ENCODE measurements at regions not wholly inside any gene's neighbourhood (a gene's known extent, or its start where the extent isn't known, plus 50 kb on each side); places are given as distances from the start of the nearest gene placed in this dataset.
"Not testable (repeated sequence)": the region's sequence is repeated elsewhere in the genome, so short reads cannot be mapped to it uniquely, and the experiment has no call there.

DNA sequence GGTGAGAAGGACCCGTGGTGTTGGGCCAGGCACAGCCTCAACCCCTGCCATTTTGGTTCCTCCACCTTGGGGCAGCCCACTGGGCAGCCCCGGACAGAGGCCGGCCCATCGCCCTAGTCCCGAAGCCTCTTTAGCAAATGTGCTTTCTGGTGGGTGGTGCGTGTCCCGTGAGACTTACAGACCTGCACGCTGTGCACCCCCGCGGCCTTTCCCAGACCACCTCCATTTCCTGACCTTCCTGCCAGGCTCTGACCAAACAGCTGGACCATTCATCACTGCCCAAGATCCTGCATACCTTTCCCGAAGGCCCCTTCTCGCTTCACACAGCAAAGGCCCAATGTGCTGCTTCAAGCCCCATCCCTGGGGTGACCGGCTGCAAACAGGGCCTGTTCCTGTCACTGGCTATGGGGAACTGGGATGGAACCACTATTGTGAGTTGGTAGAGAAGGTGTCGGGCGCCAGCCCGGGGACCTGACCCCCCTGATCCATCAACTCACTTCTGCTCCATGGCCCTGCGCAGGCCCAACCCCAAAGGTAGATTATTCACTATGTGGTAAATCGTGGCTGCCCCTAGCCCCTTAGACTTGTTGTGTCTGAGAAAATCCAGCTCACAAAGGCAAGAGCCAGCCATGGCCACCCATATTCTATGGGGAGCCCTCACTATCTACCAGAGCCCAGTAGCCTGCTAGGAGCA is 341.0 kb downstream of the EIPR1 start:
- ATAC-seq (no peak), DNase-seq (no peak)

DNA sequence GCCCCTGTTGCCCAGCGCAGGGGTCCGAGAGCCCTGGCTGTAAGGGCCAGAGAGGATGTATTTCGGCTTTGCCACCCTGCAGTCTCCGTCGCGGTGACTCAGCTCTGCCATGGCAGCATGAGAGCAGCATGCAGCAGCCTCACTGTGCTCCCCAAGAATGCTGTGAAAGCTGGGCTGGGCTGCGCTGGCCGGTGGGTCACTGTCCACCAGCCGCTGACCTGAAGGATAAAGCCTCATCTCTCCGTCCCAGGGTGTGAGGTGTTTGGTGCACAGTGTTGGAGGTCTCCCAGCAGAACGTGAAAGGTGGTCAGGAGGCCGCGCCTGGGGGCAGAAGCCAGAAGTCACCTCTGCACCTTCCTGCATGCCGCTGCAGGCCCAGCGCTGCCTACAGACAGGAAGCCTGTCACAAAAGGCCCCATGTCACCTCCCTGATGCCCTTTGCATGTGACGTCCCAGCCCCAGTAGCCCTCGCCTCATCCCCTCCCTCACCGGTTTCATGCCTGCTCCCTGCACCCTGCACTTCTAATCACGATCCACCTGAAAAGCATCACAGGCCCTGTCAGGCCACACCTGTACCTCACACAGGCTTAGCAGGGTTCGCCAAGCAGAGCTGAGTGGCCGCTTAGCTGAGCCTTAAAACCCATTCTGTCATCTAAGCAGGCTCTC is 342.1 kb downstream of the EIPR1 start:
- DNase-seq, result no peak

DNA sequence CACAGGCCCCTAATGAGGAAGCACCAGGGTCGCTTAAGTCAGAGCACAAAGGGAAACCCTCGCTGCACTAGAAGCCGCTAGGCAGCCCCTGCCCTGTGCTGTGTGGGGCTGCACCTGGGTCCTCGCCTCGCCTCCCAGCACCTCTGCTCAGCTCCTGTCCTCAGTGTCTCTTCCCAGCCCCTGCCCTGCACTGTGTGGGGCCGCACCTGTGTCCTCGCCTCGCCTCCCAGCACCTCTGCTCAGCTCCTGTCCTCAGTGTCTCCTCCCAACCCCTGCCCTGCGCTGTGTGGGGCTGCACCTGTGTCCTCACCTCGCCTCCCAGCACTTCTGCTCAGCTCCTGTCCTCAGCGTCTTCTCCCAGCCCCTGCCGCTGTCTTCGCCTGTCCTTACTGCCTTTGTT is 342.8 kb downstream of the EIPR1 start:
- DNase-seq (no peak), ATAC-seq (no peak)

More for the DNA sequence above, 342.1 kb downstream of the EIPR1 start:
- no peak for ATAC-seq

DNA sequence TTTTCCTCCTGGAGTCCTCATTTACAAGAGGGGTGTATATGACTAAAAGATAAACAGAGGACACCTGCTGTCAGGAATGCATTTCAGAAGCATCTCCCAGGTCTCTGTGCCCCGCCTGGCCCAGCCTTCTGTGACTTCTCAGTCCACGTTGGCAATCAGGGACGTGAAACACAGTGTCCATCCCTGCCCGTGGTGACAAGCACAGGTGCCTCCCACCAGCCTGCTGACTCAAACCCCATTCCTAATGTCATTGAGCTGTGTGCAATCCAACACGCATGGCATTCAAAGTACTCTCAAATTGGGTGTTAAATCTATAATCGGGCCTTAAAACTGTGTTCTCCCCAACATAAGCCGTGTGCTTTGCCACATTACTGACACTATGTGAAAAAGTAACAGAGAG is 343.2 kb downstream of the EIPR1 start:
- ATAC-seq (no peak), DNase-seq (no peak)

DNA sequence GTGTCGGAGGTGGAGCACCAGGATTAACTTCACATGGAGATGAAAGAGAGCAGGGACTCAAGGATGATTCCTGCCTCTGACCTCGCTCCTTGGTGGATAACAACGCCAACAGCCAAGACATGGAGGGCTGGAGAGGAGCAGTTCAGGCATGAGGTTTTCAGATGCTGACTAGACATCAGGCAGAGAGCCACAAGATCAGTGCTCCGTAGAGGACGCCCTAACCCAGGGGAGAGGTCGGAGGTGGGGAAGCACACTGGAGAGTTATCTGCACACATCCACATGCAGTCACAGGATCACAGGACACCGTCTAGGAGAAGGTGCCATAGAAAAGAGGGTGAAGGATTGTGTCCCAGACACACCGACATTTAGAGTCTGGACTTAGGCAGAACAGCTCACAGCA is 344.3 kb downstream of the EIPR1 start:
- no peak for DNase-seq
- no peak for ATAC-seq

DNA sequence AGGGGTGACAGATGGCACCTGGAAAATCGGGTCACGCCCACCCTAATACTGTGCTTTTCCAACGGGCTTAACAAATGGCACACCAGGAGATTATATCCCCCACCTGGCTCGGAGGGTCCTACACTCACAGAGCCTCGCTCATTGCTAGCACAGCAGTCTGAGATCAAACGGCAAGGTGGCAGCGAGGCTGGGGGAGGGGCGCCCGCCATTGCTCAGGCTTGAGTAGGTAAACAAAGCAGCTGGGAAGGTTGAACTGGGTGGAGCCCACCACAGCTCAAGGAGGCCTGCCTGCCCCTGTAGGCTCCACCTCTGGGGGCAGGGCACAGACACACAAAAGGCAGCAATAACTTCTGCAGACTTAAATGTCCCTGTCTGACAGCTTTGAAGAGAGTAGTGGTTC is 346.8 kb downstream of the EIPR1 start:
- not testable (repeated sequence) for ATAC-seq, DNase-seq

DNA sequence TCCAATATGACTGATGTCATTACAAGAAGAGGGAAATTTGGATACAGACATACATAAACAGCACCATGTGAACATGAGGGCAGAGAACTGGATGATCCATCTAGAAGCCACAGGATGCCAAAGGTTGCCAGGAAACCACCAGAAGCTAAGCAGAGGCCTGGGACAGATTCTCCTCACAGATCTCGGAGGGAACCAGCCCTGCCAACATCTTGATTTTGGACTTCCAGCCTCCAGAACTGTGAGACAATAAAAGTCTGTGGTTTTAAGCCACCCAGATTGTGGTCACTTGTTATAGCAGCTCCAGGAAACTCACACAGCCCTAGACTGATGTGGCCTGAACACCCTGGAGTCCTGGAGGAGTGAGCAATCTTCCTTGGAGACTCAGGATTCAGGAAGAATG is 351.6 kb downstream of the EIPR1 start:
- ATAC-seq, result no peak
- no peak for DNase-seq

DNA sequence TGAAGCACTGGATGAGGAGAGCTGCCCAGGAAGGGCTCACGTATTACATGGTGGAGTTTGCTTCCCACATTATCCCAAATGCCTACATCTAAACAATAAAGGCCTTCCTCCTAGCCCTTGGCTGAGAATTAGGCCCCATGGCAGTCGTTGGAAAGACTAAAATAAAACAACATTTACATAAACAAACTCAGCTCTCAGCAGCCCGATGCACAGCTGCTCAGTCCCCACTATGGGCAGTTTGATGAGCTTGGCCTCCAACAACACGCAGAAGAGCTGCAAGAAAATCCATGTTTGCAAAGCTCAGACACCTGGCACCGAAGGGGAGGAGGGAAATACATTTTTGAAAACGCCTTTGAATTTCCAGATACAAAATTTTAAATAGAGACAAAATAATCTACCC is 352.4 kb downstream of the EIPR1 start:
- ATAC-seq, result no peak
- DNase-seq, result no peak

DNA sequence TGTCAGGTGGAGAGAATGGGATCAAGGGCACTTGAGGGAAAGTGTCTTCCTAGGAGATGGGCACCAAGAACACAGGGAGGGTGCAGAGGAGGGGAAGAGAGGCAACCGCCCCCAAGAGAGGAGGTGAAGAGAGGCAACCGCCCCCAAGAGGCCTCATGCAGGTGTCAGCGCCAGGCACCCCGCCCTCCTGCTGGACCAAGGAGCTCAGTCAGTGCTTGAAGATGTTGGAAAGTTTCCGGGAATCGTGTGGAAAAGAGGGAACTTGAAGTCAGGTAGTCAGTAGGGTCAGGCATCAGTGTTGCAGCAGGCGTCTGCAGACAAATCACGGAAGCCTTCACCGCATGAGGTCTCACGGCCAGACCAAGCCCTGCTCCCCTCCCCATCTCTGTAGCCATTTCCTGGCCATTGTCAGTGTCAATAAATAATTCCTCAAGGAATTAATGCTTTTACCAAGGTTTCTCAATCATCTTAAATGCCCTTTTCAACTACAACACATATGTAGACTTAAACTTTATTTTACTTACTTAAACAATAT is 353.1 kb downstream of the EIPR1 start:
- ATAC-seq, result no peak
- DNase-seq, result no peak

DNA sequence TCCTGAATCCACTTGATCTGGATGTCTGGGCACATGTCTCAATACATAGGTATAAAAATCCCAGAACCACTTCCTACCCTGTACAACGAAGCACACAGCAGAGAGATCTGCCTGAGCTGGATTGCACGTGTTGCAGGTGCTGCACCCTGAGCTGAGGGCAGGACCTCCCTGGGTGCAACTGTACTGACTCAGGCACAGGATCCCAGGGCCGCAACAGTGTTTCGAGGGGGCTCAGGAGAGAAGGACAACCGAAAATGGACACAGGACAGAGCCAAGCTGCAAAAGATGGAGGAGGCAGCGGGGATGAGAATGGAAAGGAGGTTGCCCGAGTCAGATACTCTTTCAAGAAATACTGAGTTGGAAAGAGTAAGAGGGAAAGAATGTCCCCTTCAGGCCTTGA is 354.1 kb downstream of the EIPR1 start:
- ATAC-seq (peak; percentile 36), DNase-seq (no peak)

DNA sequence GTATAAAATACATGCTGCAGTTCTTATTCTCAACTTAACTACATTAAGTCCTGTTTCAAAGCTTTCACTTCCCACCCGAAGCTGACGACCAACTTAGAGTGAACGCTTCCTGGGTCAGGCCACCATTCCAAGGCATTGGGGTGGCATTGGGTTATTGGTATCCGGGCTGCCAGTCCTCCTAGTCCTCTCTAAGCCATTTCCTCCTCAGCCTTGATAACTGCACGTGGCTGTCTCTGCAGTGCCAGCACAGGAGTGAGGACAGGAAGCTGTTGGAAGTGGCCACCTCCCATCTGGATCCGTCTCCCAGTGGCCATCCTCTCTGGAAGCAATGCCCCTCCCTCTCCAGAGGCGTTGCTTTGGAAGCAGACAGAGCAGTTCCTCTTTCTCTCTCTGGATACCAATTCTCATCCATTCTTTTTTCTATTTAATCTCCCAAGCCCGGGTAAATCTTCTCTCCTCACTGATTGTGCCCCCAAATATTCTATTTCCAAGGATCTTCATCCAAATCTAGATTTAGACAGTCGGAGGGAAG is 354.7 kb downstream of the EIPR1 start:
- no peak for ATAC-seq
- no peak for DNase-seq

DNA sequence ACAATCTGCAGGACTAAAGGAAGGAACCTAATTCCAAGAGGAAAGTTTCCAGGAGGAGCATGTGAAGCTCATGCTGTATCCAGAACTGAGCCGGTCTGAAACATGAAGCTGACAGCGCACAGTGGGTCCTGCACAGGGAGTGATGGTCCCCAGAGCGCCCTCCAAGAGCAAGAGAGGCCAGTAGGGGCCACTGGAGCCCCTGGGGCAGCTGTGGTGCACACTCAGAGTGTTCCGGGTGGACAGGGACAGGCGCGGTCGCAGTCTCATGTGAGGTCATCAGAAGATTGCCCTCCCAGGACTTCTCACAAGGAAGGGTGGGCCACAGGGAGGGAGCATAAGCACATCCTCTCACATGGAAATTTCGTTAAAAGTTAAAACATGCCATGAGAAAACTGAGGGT is 355.9 kb downstream of the EIPR1 start:
- no peak for ATAC-seq

DNA sequence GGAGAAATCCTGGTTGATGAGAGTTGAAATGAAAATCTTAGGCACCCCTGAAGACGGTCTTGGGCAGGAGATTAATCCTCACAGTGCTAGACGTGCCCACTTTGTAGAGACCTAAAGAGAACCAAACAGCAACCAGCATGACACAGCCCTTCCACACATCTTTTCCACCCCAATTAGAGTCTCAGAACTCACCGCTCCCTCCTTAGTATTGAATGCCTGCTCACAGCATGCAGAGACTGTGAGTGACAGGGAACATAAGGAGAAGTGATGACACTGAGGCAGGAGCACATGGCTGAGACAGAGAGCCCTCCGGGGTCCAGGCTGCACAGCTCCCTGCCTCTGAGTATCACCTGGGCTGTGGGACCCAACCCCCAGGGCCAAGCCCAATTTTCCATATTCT is 367.6 kb downstream of the EIPR1 start:
- ATAC-seq (no peak), DNase-seq (no peak)

More for the DNA sequence above, 355.9 kb downstream of the EIPR1 start:
- no peak for DNase-seq

DNA sequence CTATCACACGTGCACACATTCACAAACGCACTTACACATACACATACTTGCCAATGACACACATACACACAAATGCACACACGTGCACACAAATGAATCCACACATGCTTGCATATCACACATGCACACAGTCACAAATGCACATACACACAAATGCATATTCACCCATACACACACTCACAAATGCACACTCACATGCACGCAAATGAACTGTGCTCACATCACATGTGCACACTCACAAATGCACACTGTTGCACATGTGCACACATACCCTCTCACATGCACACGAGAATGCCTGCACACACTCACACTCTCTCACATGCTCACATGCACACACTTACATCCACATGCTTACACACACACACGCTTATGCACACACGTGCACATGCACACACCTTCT is 368.1 kb downstream of the EIPR1 start:
- no peak for DNase-seq

DNA sequence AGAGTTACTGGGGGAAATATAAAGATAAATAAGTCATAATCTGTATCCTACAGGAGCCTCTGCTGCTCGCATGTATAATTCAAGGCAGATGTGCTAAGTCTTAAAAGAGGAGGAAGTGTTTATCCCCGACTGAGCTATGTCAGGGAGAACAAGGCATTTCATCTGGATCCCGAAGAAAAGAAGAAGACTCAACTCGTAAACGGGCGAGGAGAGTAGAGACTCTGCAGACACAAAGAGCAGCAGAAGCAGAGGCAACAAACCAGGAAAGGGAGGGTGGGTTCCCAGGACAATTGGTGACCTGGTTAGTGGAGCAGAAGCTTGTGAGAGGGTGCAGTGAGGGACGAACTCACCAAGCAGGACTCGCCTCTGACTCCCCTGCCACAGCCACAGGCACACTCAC is 368.6 kb downstream of the EIPR1 start:
- DNase-seq (no peak), ATAC-seq (no peak)

More for the DNA sequence above, 368.1 kb downstream of the EIPR1 start:
- no peak for ATAC-seq

DNA sequence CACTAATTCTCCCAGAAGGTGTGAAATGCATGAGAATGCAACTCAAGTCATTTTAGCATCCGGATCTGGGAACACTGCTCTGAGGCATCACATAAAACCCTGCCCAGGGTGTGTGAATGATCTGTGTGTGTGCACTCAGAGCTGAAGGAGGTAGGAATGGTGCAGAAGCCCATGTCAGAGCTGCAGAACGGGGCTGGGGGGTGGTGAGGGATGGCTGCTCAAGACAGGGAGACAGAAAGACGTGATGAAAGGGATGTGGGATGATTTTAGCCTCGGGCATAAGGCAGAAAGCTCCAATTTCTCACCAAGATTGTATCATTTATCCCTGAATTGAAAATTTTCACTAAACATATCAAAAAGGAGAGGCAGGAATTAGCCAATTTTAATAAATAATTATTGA is 369.1 kb downstream of the EIPR1 start:
- no peak for DNase-seq

DNA sequence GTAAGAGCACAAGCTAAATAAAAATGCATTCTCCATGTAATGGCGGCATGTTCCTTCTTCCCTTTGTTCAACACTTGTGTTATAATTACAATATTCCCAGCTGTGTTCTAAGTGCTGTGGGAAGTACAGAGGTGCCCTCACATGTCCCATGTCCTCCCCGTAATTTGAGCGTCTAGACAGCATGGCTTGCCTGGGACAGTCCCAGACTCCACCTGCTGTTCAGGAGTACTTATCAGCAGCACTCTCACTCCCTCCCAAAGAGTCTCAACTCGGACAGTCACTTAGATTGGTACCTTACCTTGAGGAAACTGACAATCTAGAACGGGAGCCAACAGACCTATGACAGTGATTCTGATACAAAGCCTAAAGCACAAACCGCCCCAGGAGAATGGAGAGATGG is 370.5 kb downstream of the EIPR1 start:
- DNase-seq, result no peak
- no peak for ATAC-seq

More for the DNA sequence above, 369.1 kb downstream of the EIPR1 start:
- ATAC-seq, result no peak

DNA sequence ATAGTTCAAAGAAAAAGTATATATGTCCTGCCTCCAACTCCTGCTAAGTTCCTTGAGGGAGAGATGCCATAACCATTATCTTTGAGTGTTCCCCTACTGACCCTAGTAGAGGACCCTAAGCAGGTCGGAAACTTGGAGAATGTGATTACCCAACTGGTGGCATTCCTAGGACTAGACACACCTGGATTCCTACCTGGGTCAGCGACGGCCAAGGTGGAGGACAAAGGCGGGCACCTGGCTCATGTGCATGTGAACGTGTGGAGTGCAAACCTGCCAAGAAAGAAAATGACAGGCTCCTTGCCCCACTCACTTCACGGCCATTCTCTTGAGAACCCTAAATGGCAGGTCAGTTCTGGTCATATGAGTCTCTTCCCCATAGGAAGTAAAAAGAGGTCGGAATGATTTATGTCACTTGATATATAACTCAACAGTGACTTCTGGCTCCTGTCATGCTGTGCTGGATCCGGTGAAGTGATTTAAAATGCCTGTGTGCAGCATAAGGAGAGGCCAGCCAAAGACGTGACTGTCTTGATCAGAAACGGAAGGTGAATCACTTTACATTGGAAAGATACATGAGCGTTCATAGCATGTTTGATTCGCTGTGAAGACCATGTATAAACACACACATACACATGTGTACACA is 371.6 kb downstream of the EIPR1 start:
- ATAC-seq (no peak), DNase-seq (no peak)

DNA sequence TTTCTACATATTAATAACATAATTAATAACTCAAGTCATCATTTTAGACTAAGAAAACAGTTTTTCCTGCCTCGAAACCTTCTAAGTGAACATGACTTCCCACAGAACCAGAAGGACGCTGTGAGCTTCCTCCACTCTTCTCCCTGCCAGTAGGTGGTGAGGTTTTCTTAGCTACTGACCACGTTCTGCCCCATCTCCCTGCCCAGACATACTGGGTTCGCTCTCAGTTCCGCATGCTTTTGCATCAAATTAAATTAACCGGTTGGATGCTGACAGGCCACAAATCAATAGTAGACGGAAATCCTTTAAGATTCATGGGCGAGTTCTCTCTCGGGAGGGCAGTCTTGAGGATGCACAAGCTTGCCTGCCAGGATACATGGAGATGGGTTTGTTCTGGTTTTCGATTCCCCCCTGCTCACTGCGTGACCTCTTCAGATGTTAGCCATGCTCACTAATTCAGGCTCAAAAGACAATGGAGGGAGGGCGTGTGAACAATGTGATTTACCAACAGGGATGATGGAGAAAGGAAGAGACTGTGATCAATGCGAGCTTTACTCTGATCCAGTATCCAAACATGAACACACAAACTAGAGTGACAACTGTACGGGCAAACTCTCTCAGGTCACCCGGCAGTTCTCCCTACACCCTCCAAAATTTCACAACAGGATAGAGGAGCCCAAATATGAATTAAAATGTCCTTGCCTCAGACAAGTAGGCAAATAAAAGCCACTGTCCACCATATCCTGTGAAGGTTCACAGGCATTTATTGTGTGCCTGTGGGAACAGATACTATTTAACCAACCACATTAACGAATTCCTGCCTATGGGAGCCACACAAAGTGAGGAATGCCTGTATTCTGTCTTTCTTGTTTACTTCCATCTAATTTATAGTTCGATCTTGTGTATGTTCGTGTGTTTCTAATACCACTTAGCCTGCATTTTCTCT is 375.7 kb downstream of the EIPR1 start:
- ATAC-seq, result no peak
- DNase-seq, result no peak

DNA sequence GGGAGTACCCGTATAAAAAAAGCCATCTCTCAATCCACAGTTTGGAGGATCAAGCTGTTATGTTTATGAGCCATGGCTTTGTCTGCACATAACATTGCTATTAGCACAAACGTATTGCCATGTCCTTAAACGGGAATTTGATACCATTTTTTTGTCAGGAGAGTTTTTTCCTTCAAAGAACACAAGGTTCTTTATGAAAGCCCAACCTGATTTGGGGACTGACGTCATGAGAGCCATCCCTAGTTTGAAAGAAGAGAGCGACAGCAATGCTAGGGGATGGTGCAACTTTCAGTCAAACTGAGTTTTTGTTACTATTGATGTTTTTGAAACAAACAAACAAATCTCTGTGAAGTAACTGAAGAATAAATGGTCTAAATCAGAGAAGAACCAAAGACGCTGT is 376.6 kb downstream of the EIPR1 start:
- ATAC-seq, result no peak
- DNase-seq, result no peak

DNA sequence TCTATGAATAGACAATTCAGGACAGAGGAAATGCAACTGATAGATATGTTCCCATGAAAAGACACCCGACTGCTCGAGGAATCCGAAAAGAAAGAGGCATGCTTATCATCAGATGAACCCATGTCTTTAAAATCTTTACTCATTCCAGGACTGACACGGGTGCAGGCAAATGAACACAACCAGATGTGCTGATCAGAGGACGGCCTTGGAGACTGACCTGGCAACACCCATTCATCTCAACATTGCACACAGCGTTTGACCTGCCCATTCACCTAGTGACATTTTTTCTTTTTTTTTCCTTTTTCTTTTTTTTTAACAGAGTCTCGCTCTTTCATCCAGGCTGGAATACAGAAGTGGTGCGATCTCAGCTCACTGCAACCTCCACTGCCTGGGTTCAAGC is 377.5 kb downstream of the EIPR1 start:
- DNase-seq, result no peak
- no peak for ATAC-seq

DNA sequence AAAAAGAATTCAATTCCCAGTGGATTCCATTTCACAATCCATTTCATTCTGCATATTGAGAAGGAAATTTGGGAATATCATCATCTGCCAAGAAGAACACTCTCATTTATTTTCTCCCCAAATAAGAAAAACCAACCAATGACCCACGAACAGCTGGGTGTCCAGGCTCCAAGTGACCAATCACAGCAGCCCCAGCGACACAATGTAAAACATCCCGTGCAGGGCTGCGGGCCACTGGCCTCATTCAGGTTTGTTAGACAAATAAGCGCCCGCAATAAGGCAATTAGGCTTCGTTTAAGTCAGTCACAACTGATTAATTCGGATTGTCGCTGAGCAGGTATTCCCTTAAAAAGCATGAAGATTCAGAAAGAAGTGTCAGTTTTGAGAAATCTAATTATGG is 378.6 kb downstream of the EIPR1 start:
- no peak for DNase-seq
- no peak for ATAC-seq

All from stimulated activated naive CD8-positive, alpha-beta T cell treated with anti-CD3 and anti-CD28 coated beads, Interleukin-15, Interleukin-2, amounts not matched to agents 100 U/mL and 50 U/mL, for 24 hours (primary cell).